Natural killer cell (primary cell): ENCODE measurements at regions not wholly inside any gene's neighbourhood (a gene's known extent, or its start where the extent isn't known, plus 50 kb on each side); places are given as distances from the start of the nearest gene placed in this dataset.

ENCODE experiments used
- ATAC-seq, 3 donors: fragments of 150-1000 bp in 2 of 3; fragments of 200-7000 bp in 1 of 3; cut with Tn5 transposase; 1 replicate in 1 of 3; 2 replicates in 2 of 3; pipeline ENCODE4 v1.10.0; 2021; ENCODE audit warnings: mild to moderate bottlenecking in 2 of 3, moderate library complexity in 2 of 3
- DNase-seq, 2 donors: peaks; one replicate each; pipeline versions ENCODE4 v3.0.0 to v3.0.0-alpha.2; 2013 to 2021; ENCODE audit warnings: mixed read lengths in 1 of 2
- H3K27ac ChIP-seq: one replicate; pipeline ENCODE4 v1.5.1; 2013; ENCODE audit warnings: mild to moderate bottlenecking, low read length
- H3K27me3 ChIP-seq: one replicate; pipeline ENCODE4 v1.6.1; 2013; ENCODE audit warnings: low read length; ENCODE audit not compliant: control insufficient read depth, insufficient read depth
- H3K36me3 ChIP-seq: one replicate; pipeline ENCODE4 v1.6.1; 2013; ENCODE audit warnings: low read length; ENCODE audit not compliant: control insufficient read depth, insufficient read depth
- H3K4me1 ChIP-seq: one replicate; pipeline ENCODE4 v1.6.1; 2013; ENCODE audit warnings: low read length; ENCODE audit not compliant: control insufficient read depth, insufficient read depth
- H3K4me3 ChIP-seq: one replicate; pipeline ENCODE4 v1.5.1; 2013; ENCODE audit warnings: low read length
- H3K9me3 ChIP-seq: one replicate; pipeline ENCODE4 v1.6.1; 2013; ENCODE audit warnings: low read length; ENCODE audit not compliant: control insufficient read depth, insufficient read depth
- H3K27ac Mint-ChIP-seq, 2 donors: one replicate each; pipeline ENCODE4 v1.8.0; 2022; ENCODE audit warnings: mild to moderate bottlenecking in 2 of 2, mixed read lengths in 2 of 2, moderate library complexity in 1 of 2
- H3K27me3 Mint-ChIP-seq, 2 donors: one replicate each; pipeline ENCODE4 v1.8.0; 2022; ENCODE audit warnings: low read depth in 2 of 2, mixed read lengths in 2 of 2
- H3K36me3 Mint-ChIP-seq: one replicate; pipeline ENCODE4 v1.8.0; 2022; ENCODE audit warnings: mixed read lengths
- H3K4me1 Mint-ChIP-seq, 2 donors: one replicate each; pipeline ENCODE4 v1.8.0; 2022; ENCODE audit warnings: mixed read lengths in 2 of 2
- H3K4me3 Mint-ChIP-seq: one replicate; pipeline ENCODE4 v1.8.0; 2022; ENCODE audit warnings: mild to moderate bottlenecking, moderate library complexity, mixed read lengths
- H3K9me3 Mint-ChIP-seq, 2 donors: one replicate each; pipeline ENCODE4 v1.8.0; 2022; ENCODE audit warnings: mixed read lengths in 2 of 2
- CTCF ChIP-seq: fragments of 200-600 bp; IDR thresholded peaks from one replicate; pipeline ENCODE4 v1.8.0; 2022; ENCODE audit warnings: antibody characterized with exemption
- WGBS: methylation state at CpG from one replicate; pipeline ENCODE4 v1.1.7; 2013; ENCODE audit warnings: missing lambda C conversion rate; ENCODE audit not compliant: insufficient coverage; 5-methylcytosine and 5-hydroxymethylcytosine counted together
- intact Hi-C: fragments of 100-400 bp; cut with micrococcal nuclease; formaldehyde crosslinking; loops from one replicate; pipeline ENCODE4 v1.14.2; 2022

GRCh38 chr10:78547905-78548304, 514.2 kb downstream of the RPS24 start:
- no peaks in the 10 kb centered on the region for H3K9me3 Mint-ChIP-seq
- no peak overlapping the region for H3K27ac Mint-ChIP-seq
- no peak overlapping the region for H3K27ac ChIP-seq
- no peaks in the 10 kb centered on the region for H3K36me3 ChIP-seq
- H3K4me1 Mint-ChIP-seq: no peaks in the 10 kb centered on the region
- no peak for TF ChIP-seq CTCF
- H3K27me3 Mint-ChIP-seq: peaks cover 10 to 29% of the 10 kb centered on the region in 2 donors
- intact Hi-C loops: no loop called here
- ATAC-seq (no peak), DNase-seq (no peak)
- H3K4me1 ChIP-seq: no peaks in the 10 kb centered on the region
- H3K4me3 ChIP-seq: no peak overlapping the region
- H3K4me3 Mint-ChIP-seq: no peak overlapping the region
- no peaks in the 10 kb centered on the region for H3K9me3 ChIP-seq
- H3K27me3 ChIP-seq: no peaks in the 10 kb centered on the region
- no peaks in the 10 kb centered on the region for H3K36me3 Mint-ChIP-seq

GRCh38 chr10:78548369-78548768, 514.7 kb downstream of the RPS24 start:
- no peak overlapping the region for H3K4me3 ChIP-seq
- intact Hi-C loops: no loop called here
- no peak overlapping the region for H3K27ac Mint-ChIP-seq
- no peaks in the 10 kb centered on the region for H3K4me1 Mint-ChIP-seq
- no peaks in the 10 kb centered on the region for H3K36me3 Mint-ChIP-seq
- peaks cover 10 to 29% of the 10 kb centered on the region in 2 donors for H3K27me3 Mint-ChIP-seq
- WGBS: 91% methylated on average over 3 of the region's 3 CpGs
- no peak for ATAC-seq
- no peak overlapping the region for H3K27ac ChIP-seq
- DNase-seq: no peak
- no peaks in the 10 kb centered on the region for H3K4me1 ChIP-seq
- TF ChIP-seq CTCF: no peak
- H3K9me3 ChIP-seq: no peaks in the 10 kb centered on the region
- H3K27me3 ChIP-seq: no peaks in the 10 kb centered on the region
- H3K4me3 Mint-ChIP-seq: no peak overlapping the region
- no peaks in the 10 kb centered on the region for H3K36me3 ChIP-seq
- H3K9me3 Mint-ChIP-seq: no peaks in the 10 kb centered on the region

DNA sequence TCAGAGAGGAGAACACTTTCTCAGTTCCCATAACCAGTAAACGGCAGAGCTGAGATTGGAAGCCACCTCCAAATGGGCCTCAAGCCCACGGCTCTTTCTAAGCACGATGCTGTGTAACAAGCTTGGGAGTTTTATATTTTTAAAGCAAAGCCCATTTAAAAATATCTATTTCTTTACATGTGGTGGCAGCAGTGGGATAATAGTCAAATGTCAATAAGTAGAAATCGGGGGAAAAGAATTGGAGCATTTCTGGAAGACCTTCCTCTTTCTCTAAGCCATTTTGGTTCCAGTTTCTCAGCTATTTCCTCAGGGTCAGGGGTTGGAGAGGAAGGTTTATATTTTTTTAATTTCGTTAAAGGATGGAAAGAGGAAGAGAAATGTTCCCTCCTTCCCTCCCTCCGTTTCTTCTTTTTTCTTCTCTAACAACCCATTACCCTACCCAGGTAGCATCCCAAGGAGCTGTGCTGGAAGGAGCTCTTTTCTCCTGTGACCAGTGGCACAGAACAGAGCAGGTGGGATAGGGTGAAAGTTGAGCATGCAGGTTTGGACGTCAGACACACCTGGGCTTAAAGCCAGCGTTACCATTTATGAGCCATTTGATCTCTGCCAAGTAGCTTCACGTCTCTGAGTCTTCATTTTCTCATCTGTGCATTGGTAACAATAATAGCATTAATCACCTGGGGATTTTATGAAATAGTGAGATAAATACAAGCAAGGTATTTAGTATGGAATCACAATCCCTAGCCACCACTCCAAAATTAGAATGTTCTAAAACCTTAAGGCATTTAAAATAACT, 515.7 kb downstream of the RPS24 start:
- intact Hi-C loops: no loop called here
- H3K4me3 Mint-ChIP-seq: no peak overlapping the region
- Histone ChIP-seq H3K4me3 (no peak overlapping the region), H3K9me3 (no peaks in the 10 kb centered on the region), H3K27me3 (no peaks in the 10 kb centered on the region), H3K4me1 (no peaks in the 10 kb centered on the region), H3K27ac (no peak overlapping the region), H3K36me3 (no peaks in the 10 kb centered on the region)
- H3K36me3 Mint-ChIP-seq: no peaks in the 10 kb centered on the region
- TF ChIP-seq CTCF: no peak
- DNase-seq (no peak), ATAC-seq (no peak)
- 79% methylated on average over 6 of the region's 9 CpGs for WGBS
- no peaks in the 10 kb centered on the region for H3K9me3 Mint-ChIP-seq
- peaks cover 10 to 29% of the 10 kb centered on the region in 2 donors for H3K27me3 Mint-ChIP-seq
- no peaks in the 10 kb centered on the region for H3K4me1 Mint-ChIP-seq
- H3K27ac Mint-ChIP-seq: no peak overlapping the region

DNA sequence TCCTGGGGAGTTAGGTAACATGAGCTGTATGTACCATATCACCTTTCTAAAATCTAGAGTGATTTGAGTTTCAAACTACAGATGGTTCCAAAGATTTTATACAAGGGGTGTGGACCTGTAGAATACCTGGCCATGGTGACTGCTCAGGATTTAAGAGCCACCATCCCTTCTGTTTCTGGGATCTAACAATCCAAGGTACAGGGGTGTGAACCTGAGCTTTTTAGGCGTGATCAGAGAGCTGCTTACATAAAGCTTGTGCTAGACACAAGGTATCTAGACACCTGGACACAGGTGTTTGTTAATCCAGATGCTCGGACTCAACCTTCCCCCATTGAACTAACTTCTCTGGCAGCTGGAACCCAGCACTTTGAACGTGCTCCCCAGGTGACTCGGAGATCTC, 516.4 kb downstream of the RPS24 start:
- TF ChIP-seq CTCF: no peak
- Mint-ChIP-seq H3K4me3 (no peak overlapping the region), H3K27me3 (peaks cover 15 to 29% of the 10 kb centered on the region in 2 donors), H3K27ac (no peak overlapping the region), H3K4me1 (no peaks in the 10 kb centered on the region), H3K36me3 (no peaks in the 10 kb centered on the region), H3K9me3 (no peaks in the 10 kb centered on the region)
- 79% methylated on average over 4 of the region's 4 CpGs for WGBS
- intact Hi-C loops: no loop called here
- Histone ChIP-seq H3K27me3 (no peaks in the 10 kb centered on the region), H3K36me3 (no peaks in the 10 kb centered on the region), H3K4me3 (no peak overlapping the region), H3K27ac (no peak overlapping the region), H3K9me3 (no peaks in the 10 kb centered on the region), H3K4me1 (no peaks in the 10 kb centered on the region)
- DNase-seq (no peak), ATAC-seq (no peak)
